SK-N-SH (cell line): ENCODE measurements at regions not wholly inside any gene's neighbourhood (a gene's known extent, or its start where the extent isn't known, plus 50 kb on each side); places are given as distances from the start of the nearest gene placed in this dataset.

Source experiments
- JUND ChIP-seq: IDR thresholded peaks from 2 replicates; pipeline ENCODE4 v1.4.0; 2012
- POLR2AphosphoS5 ChIP-seq: IDR thresholded peaks from 2 replicates; pipeline ENCODE4 v1.6.1; 2012; ENCODE audit warnings: low read depth, low read length
- RFX5 ChIP-seq: IDR thresholded peaks from 2 replicates; pipeline ENCODE4 v1.6.1; 2012; ENCODE audit warnings: mild to moderate bottlenecking, improper control_type of control experiment, low read length
- TAF1 ChIP-seq: IDR thresholded peaks from 2 replicates; pipeline ENCODE4 v1.6.1; 2012; ENCODE audit warnings: low read depth, mild to moderate bottlenecking, low read length, moderate library complexity, borderline replicate concordance
- TF ChIP-seq, protein P1 (sequence below): IDR thresholded peaks from 2 replicates; pipeline ENCODE4 v1.6.1; 2012; ENCODE audit warnings: mild to moderate bottlenecking, low read depth, low read length, moderate library complexity
- TF ChIP-seq, protein P2 (sequence below): fragments of 200-600 bp; sonication (generic); IDR thresholded peaks from 2 replicates; pipeline ENCODE4 v1.6.1; 2017; ENCODE audit warnings: antibody characterized with exemption, mild to moderate bottlenecking, moderate library complexity

DNA sequence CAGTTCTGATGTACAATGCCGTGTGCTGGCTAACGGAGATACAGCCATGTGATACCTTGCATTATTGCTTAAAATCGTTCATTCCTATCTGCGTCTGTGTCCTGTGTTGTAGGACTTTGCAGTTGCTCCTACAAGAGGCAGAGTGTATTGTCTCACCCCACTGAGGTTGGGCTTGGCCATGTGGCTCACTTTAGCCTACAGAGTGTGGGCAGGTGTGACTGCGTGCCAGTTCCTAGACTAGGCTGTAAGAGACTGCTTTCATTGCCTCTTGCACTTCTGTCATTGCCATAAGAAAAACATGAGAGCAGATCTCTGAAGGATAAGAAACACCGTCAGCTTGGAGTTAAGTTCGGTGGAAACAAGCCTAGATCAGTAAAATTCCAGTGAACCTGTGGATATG lies 197.7 kb upstream of the CRY1 start:
- TF ChIP-seq POLR2AphosphoS5 = no peak
- TF ChIP-seq, protein P1, sequence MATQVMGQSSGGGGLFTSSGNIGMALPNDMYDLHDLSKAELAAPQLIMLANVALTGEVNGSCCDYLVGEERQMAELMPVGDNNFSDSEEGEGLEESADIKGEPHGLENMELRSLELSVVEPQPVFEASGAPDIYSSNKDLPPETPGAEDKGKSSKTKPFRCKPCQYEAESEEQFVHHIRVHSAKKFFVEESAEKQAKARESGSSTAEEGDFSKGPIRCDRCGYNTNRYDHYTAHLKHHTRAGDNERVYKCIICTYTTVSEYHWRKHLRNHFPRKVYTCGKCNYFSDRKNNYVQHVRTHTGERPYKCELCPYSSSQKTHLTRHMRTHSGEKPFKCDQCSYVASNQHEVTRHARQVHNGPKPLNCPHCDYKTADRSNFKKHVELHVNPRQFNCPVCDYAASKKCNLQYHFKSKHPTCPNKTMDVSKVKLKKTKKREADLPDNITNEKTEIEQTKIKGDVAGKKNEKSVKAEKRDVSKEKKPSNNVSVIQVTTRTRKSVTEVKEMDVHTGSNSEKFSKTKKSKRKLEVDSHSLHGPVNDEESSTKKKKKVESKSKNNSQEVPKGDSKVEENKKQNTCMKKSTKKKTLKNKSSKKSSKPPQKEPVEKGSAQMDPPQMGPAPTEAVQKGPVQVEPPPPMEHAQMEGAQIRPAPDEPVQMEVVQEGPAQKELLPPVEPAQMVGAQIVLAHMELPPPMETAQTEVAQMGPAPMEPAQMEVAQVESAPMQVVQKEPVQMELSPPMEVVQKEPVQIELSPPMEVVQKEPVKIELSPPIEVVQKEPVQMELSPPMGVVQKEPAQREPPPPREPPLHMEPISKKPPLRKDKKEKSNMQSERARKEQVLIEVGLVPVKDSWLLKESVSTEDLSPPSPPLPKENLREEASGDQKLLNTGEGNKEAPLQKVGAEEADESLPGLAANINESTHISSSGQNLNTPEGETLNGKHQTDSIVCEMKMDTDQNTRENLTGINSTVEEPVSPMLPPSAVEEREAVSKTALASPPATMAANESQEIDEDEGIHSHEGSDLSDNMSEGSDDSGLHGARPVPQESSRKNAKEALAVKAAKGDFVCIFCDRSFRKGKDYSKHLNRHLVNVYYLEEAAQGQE = no peak
- no peak for TF ChIP-seq TAF1
- TF ChIP-seq JUND = no peak
- TF ChIP-seq, protein P2, sequence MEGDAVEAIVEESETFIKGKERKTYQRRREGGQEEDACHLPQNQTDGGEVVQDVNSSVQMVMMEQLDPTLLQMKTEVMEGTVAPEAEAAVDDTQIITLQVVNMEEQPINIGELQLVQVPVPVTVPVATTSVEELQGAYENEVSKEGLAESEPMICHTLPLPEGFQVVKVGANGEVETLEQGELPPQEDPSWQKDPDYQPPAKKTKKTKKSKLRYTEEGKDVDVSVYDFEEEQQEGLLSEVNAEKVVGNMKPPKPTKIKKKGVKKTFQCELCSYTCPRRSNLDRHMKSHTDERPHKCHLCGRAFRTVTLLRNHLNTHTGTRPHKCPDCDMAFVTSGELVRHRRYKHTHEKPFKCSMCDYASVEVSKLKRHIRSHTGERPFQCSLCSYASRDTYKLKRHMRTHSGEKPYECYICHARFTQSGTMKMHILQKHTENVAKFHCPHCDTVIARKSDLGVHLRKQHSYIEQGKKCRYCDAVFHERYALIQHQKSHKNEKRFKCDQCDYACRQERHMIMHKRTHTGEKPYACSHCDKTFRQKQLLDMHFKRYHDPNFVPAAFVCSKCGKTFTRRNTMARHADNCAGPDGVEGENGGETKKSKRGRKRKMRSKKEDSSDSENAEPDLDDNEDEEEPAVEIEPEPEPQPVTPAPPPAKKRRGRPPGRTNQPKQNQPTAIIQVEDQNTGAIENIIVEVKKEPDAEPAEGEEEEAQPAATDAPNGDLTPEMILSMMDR = no peak
- no peak for TF ChIP-seq RFX5
